ENCODE measurements at regions not wholly inside any gene's neighbourhood (a gene's known extent, or its start where the extent isn't known, plus 50 kb on each side); places are given as distances from the start of the nearest gene placed in this dataset.

- no peak for DNase-seq (ENCODE audit: low read depth, low spot score)
These were observed 108.4 kb downstream of the LSM3 start for GRCh38 chr3:14286887-14287500.

DNA sequence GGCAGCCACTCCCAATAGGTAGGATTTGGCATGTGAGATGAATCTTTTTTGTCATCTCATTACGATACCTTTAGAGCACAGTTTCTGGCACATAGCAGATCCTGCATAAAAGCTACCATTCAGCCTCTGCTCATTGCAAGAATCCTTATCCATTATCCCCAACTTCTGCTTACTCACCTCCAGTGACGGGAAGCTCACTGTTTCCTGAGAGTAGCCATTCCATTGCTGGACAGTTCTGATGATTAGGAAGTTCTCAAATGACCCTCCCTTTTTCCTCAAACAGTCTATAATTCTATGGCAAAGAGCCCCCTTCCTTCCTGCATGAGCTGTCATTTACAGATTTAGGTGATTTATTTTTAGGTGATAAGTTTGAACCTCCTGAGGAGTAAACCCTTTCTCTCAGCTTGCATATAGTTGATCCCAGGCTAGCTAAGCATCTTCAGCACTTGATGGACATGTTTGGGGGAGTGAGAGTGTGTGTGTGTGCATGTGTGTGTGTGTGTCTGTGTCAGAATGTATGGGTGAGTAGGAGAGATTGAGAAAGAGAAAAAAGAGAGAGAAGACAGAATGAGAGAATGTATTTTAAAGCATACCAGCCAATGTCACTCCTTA is 109.7 kb downstream of the LSM3 start:
- DNase-seq (ENCODE audit: low read depth, low spot score): no peak

DNA sequence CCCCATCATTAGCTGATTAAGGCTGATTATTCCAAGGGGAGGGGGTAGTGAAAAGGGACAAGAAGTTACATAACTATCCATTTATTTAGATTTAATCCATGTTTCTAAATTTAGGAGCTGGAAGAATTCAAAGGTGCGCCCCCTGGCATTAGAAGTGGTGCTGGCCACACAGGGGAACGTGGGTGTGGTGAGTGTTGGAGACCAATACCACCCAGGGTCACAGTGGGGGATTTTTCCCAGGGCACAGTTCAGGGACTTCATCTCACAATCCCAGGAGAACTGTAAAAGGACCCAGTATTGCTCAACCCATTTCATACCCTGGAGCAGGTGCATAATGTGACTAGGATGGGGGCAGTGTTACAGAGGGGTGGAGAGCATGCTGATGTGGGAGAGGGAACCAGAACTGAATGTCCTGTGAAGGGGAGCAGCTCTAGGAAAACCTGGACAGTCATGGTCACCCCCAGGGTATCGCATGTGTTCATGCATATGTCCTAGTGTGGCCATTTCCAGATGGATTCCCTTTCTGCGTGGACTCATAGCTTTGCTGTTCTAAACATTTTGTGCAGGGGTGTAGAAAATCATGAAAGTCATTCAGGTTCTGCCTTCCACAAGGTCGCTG is 110.3 kb downstream of the LSM3 start:
- no peak for DNase-seq (ENCODE audit: low read depth, low spot score)

GRCh38 chr3:14289590-14290461 is 111.2 kb downstream of the LSM3 start:
- no peak for DNase-seq (ENCODE audit: low read depth, low spot score)

GRCh38 chr3:14290631-14291385 is 111.6 kb upstream of the SLC6A6 start:
- DNase-seq (ENCODE audit: low read depth, low spot score): no peak

DNA sequence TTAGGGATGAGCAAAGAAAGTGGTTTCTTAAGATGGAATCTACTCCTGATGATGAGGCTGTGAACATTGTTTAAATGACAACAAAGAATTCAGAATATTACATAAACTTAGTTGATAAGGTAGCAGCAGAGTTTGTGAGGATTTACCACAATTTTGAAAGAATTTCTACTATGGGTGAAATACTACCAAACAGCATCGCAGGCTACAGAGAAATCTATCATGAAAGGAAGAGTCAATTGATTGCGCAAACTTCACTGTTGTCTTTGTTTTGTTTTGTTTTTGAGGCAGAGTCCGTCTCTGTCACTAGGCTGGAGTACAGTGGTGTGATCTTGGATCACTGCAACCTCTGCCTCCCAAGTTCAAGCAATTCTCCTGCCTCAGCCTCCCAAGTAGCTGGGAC is 107.4 kb upstream of the SLC6A6 start:
- DNase-seq (ENCODE audit: low read depth, low spot score): no peak

- no peak for DNase-seq (ENCODE audit: low read depth, low spot score)
These were observed 106.6 kb upstream of the SLC6A6 start for GRCh38 chr3:14295801-14296200.

- no peak for DNase-seq (ENCODE audit: low read depth, low spot score)
These were observed 105.1 kb upstream of the SLC6A6 start for GRCh38 chr3:14297305-14297704.

DNA sequence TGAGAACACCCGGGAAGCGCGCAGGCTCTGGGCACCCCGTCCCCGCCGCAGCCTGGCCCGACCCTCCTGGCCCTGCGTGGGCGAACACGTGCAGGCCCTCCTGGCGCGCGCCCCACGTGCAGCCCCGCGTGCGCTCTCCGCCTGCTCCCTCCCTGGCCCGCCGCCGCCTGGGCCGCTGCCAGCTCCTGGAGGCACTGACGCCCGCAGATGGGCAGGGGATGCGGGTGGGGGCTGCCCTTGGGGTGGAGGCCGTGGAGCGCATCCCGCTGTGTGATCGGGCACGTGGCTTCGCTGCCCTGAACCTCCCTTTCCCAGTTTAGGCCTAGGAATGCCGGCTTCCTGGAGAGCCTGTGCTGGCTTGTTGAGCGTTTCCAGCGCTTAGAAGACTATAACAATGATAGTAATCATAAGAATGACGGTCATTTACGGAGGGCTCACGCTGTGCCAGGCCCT is 104.6 kb upstream of the SLC6A6 start:
- DNase-seq (ENCODE audit: low read depth, low spot score): no peak

- no peak for DNase-seq (ENCODE audit: low read depth, low spot score)
These were observed 104.0 kb upstream of the SLC6A6 start for GRCh38 chr3:14298442-14298841.

DNA sequence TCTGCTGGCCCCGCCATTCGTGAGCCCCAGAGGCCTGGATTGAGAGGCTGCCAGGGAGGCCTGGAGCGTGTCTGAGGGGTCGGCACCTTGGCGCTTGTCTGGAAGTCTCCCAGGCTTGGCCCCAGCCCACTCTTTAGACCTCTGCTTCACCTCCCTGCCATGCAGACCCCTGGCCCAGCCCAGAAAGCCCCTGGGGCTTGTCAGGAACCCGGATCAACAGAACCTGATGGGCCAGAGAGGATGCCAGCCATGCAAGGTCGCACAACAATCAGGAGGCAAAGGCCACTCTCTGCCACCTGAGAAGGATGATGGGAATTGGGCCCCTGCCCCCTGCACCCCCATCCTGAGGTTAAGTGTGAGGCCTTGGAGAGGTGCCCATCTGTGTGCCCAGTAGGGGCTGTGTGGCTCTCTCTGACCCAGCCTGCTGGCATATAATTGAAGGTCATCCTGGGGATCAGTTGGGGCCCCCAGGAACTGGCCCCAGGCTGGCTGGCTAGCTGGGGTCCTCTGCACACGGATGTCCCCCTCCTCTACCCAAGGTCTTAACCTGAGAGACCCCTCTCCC is 103.3 kb upstream of the SLC6A6 start:
- DNase-seq (ENCODE audit: low read depth, low spot score): no peak

- no peak for DNase-seq (ENCODE audit: low read depth, low spot score)
These were observed 102.6 kb upstream of the SLC6A6 start for GRCh38 chr3:14299767-14300166.

GRCh38 chr3:14300721-14301399 is 101.5 kb upstream of the SLC6A6 start:
- no peak for DNase-seq (ENCODE audit: low read depth, low spot score)

DNA sequence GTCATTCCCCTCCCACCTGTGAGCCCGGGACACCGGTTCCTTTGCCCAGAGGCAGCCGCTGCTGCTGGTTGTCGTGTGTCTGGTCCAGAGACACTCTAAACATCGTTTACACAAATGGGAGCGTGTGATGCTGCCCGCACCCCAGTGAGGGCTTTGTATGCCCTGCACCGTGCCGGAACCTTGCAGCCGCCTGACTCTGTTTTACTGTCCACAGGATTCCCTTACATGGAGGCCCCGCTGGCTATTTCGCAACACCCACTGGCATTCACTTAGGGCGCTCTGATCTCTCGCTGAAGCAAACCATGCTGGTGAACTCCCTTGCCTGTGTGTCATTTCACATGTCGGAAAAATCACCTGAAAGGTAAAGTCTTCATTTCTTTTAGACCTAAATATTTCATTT is 100.8 kb upstream of the SLC6A6 start:
- DNase-seq (ENCODE audit: low read depth, low spot score): no peak

DNA sequence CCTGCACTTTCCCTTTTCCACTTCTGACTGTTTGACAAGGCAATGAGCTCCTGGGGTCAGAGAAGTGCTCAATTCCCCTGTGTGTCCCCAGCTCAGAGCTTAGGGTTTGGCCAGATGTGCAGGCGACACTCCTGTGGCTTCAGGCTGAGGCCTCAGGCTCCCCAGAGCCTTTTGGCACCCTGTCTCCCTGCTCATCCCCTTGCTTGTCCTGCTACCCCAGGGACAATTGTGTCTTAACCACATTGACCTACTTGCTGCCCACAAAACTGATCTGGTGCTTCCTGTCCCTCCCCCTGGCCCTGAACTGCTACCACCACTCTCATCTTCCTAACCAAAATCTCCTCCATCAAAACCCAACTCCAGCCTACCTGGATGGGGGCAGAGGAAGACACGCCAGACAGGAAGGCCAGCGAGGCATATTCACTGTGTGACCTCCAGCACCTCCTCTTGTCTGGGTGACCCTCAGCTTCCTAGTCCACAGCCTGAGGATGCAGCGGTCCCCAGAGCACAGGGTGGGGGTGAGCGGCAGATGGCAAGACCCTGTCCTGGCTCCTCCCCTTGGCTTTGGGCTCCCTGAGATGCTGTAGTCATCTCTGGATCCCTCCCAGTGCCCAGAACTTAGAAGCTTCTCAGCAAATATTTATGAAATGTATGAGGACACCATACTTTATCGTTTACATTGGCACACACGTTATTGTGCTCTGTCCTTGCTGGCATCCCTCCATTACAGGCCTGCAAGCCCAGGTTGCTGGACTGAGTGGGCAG is 98.9 kb upstream of the SLC6A6 start:
- DNase-seq (ENCODE audit: low read depth, low spot score): no peak

GRCh38 chr3:14304101-14305045 is 98.0 kb upstream of the SLC6A6 start:
- DNase-seq (ENCODE audit: low read depth, low spot score): no peak

GRCh38 chr3:14305324-14305723 is 97.1 kb upstream of the SLC6A6 start:
- no peak for DNase-seq (ENCODE audit: low read depth, low spot score)

DNA sequence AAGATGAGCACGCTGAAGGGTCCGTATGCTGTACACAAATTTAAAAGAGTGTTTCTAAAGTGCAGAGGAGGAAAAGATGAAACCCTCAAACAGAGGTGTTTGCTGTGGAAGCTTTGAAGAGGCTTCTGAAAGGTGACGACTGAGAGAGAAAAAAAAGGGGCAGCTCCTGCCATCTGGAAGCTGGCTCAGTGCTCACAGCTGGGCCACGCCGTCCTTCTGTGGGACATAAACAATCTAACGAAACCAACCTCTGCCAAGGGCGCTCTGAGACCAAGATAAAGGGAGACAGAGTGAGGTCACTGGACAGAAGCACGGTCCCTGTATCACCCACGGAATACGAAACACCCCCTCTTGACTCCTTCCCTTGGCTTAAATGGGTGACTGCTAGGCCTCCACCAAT is 96.3 kb upstream of the SLC6A6 start:
- DNase-seq (ENCODE audit: low read depth, low spot score): no peak

Measured in smooth muscle cell of the brain vasculature (primary cell).